ENCODE measurements at regions not wholly inside any gene's neighbourhood (a gene's known extent, or its start where the extent isn't known, plus 50 kb on each side); places are given as distances from the start of the nearest gene placed in this dataset.

DNA sequence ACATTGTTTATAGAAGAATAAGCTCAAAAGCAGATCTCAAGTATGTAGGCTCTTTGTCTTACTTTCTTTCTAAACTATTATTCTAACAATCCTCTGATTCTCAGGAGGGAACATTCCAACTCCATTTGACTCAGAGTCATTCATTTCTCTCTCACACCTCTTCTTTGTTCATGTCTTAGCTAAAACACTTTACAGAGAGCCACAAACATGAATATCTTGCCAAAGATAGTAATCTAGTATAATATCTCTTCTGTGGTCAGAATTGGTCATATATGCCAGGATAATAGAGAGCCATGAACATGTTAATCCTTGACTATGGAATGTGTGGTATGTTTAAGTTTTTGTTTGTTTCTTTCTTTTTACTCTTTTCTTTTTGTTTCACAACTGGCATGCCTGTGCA, 456.0 kb upstream of the PTCHD4 start:
- TF ChIP-seq POLR2AphosphoS5 (IDR thresholded peaks at IDR 0.05), result no peak
- TF ChIP-seq, protein P1, sequence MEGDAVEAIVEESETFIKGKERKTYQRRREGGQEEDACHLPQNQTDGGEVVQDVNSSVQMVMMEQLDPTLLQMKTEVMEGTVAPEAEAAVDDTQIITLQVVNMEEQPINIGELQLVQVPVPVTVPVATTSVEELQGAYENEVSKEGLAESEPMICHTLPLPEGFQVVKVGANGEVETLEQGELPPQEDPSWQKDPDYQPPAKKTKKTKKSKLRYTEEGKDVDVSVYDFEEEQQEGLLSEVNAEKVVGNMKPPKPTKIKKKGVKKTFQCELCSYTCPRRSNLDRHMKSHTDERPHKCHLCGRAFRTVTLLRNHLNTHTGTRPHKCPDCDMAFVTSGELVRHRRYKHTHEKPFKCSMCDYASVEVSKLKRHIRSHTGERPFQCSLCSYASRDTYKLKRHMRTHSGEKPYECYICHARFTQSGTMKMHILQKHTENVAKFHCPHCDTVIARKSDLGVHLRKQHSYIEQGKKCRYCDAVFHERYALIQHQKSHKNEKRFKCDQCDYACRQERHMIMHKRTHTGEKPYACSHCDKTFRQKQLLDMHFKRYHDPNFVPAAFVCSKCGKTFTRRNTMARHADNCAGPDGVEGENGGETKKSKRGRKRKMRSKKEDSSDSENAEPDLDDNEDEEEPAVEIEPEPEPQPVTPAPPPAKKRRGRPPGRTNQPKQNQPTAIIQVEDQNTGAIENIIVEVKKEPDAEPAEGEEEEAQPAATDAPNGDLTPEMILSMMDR (IDR thresholded peaks at IDR 0.05), result no peak
- TF ChIP-seq POLR2A (IDR thresholded peaks at IDR 0.05), result no peak

All from prostate gland (tissue), 2 donors.